ENCODE measurements at regions not wholly inside any gene's neighbourhood (a gene's known extent, or its start where the extent isn't known, plus 50 kb on each side); places are given as distances from the start of the nearest gene placed in this dataset.

DNA sequence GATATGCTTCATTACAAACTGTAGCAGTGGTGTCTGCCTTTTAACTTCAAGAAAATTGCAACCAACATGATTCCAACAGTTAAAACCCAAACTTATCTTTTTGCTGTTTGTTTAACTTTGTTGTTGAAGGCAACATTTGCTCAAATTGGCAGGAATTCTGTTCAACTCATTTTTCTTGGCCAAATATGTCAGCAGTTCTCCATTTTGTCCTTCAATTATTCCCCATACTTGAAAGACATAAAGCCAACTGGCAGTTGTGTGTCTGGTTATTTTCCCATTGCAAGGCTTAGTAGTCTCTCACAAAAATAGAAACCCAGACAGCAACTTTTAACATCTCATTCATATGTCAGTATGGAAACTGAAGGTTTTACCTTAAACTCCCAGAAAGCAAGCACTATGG is 146.3 kb downstream of the LRIG3 start:
- Mint-ChIP-seq H3K36me3 (ENCODE audit: low read depth) (no peaks in the 10 kb centered on the region), H3K27ac (no peak overlapping the region), H3K4me3 (no peak overlapping the region), H3K9me3 (ENCODE audit: low read depth) (peaks cover 10% of the 10 kb centered on the region), H3K27me3 (no peaks in the 10 kb centered on the region), H3K4me1 (no peaks in the 10 kb centered on the region)
- intact Hi-C loops (cut with DNase I, micrococcal nuclease) = no loop called here
- ATAC-seq = no peak
- no peak for DNase-seq
- POLR2A ChIA-PET = no interaction called here
- CTCF ChIA-PET = no interaction called here

DNA sequence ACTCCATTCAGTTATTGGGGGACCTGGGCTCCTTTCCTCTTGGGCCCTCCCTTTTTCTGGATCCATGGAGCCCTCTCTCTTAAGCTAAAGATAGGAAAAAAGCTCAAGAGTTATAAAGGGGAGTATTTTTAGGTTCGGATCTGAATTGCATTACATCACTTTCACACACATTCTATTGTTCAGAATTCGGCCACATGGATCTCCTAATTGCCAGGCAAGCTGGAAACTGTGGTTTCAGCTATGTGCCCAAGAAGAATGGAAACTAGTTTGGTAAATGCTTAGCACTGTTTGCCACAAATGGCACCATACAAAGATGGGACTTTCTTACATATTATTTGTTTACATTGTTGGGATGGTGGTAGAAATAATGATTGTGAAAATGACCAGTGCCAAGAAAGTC is 145.6 kb downstream of the LRIG3 start:
- no peak for ATAC-seq
- no peak overlapping the region for H3K4me3 Mint-ChIP-seq
- no peak overlapping the region for H3K27ac Mint-ChIP-seq
- no peaks in the 10 kb centered on the region for H3K27me3 Mint-ChIP-seq
- ChIA-PET POLR2A (no interaction called here), CTCF (no interaction called here)
- DNase-seq = no peak
- intact Hi-C loops (cut with DNase I, micrococcal nuclease) = no loop called here
- no peaks in the 10 kb centered on the region for H3K4me1 Mint-ChIP-seq
- H3K36me3 Mint-ChIP-seq (ENCODE audit: low read depth) = no peaks in the 10 kb centered on the region
- peaks cover 6% of the 10 kb centered on the region for H3K9me3 Mint-ChIP-seq (ENCODE audit: low read depth)

DNA sequence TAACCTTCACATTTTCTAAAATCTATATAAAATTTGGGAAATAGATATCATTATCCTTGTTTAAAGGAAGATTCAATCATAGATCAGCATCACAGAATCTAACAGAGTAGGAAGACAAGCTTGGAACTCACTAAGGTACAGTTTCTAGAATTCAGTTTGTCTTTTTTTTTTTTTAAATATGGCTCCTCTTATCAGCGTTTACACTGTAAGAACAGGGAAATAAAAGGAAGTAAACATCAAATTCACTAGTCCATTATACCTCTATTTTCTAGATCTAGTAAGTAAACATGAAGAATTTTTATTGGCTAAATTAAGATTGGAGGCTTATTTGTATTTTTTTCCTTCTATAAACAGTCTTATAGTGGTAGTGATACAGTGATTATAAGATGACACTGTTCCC is 144.9 kb downstream of the LRIG3 start:
- H3K4me1 Mint-ChIP-seq = no peaks in the 10 kb centered on the region
- no peak for DNase-seq
- no peak for ATAC-seq
- ChIA-PET CTCF (no interaction called here), POLR2A (no interaction called here)
- no peaks in the 10 kb centered on the region for H3K36me3 Mint-ChIP-seq (ENCODE audit: low read depth)
- H3K27ac Mint-ChIP-seq = no peak overlapping the region
- no peak overlapping the region for H3K4me3 Mint-ChIP-seq
- peaks cover 6% of the 10 kb centered on the region for H3K9me3 Mint-ChIP-seq (ENCODE audit: low read depth)
- intact Hi-C loops (cut with DNase I, micrococcal nuclease) = no loop called here
- H3K27me3 Mint-ChIP-seq = no peaks in the 10 kb centered on the region

DNA sequence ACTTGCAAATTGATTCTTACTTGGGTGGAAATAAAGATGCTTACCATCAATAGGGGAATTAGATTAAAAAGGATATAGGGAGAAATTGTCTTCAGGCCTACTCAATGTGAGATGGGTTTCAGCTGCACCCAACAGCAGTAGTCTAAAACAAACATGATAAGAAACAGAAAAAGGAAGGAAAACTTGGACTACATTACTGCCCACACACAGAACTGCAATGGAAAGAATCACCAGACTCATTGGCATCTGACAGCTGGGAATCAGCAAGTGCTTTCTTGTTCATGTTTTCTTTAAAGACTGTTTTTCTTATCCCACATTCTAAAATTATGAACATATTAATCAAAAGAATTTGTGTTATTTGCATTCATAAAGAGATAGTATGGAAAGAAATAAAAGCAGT is 144.2 kb downstream of the LRIG3 start:
- intact Hi-C loops (cut with DNase I, micrococcal nuclease) = no loop called here
- Mint-ChIP-seq H3K4me3 (no peak overlapping the region), H3K27me3 (no peaks in the 10 kb centered on the region), H3K27ac (no peak overlapping the region), H3K36me3 (ENCODE audit: low read depth) (no peaks in the 10 kb centered on the region), H3K9me3 (ENCODE audit: low read depth) (peaks cover 6% of the 10 kb centered on the region), H3K4me1 (no peaks in the 10 kb centered on the region)
- DNase-seq (no peak), ATAC-seq (no peak)
- ChIA-PET POLR2A (no interaction called here), CTCF (no interaction called here)

DNA sequence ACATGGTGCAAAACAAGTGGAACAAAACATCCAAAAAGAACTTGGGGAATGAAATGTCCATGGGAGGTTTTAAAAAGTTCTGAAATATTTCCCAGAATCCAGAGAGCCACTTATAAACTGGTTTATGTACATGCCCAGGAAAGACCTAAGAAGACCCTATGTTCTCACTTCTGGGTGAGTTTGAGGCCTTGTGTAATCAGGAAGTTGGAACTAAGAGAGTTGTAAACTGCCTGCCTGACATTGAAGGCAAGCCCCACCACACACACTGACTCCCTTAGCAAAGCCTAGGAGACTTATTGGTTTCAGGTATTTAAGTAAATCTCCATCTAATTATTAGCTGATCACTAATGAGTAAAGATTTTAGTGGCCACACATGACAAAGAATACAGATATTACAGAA is 142.5 kb downstream of the LRIG3 start:
- Mint-ChIP-seq H3K27me3 (no peaks in the 10 kb centered on the region), H3K36me3 (ENCODE audit: low read depth) (no peaks in the 10 kb centered on the region), H3K4me1 (no peaks in the 10 kb centered on the region), H3K9me3 (ENCODE audit: low read depth) (peaks cover 6% of the 10 kb centered on the region), H3K27ac (no peak overlapping the region), H3K4me3 (no peak overlapping the region)
- ATAC-seq (no peak), DNase-seq (no peak)
- CTCF ChIA-PET = no interaction called here
- POLR2A ChIA-PET = no interaction called here
- intact Hi-C loops (cut with DNase I, micrococcal nuclease) = no loop called here

DNA sequence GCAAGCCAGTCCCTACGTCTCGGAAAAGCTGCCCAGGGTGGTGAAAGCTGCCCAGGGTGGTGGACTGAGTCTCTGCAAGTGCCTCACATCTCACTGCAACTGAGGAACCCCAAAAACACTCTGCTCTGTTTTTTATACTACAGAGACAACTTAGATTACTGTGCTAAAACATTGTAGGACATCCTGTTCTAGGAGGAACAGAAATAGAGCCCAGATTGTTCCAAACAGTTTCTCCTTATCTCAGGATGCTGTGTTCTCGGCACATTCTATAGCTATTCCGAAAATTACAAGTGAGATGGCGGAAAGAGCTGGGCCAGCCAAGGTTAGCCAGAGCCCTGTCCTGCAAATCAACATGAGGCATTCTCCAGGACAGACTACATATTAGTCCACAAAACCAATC is 138.7 kb downstream of the LRIG3 start:
- no peak for ATAC-seq
- no peaks in the 10 kb centered on the region for H3K4me1 Mint-ChIP-seq
- H3K27ac Mint-ChIP-seq = no peak overlapping the region
- intact Hi-C loops (cut with DNase I, micrococcal nuclease) = no loop called here
- POLR2A ChIA-PET = no interaction called here
- H3K27me3 Mint-ChIP-seq = no peaks in the 10 kb centered on the region
- no peaks in the 10 kb centered on the region for H3K36me3 Mint-ChIP-seq (ENCODE audit: low read depth)
- peaks cover 8% of the 10 kb centered on the region for H3K9me3 Mint-ChIP-seq (ENCODE audit: low read depth)
- DNase-seq = no peak
- no peak overlapping the region for H3K4me3 Mint-ChIP-seq
- CTCF ChIA-PET = no interaction called here

DNA sequence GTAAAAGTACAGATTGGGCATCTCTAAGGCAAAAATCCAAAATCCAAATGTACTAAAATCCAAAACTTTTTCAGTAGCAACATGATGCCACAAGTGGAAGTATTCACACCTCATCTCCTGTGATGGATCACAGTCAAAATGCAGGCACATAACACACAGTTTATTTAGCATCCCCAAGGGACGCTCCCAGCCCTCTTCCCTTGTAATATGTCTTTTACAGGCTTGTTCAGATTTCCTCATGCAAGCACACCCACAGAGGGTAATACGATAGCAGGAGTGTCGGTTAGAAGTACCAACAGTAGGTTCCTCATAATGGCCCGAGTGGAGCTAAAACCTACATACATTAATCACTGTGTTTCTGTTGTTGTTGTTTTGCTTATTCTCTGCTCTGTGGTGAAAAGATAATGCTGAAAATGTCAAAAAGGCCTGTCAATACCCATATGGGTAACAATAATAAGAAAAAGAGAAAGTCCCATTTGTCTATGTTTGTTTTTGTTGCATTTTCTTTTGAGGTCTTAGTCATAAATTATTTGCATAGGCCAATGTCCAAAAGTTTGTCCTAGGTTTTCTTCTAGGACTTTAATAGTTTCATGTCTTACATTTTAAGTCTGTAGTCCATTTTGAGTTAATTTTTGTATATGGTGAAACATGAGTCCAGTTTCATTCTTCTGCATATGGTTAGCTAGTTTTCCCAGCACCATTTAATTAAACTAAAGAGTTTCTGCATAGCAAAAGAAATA is 133.1 kb downstream of the LRIG3 start:
- no peak overlapping the region for H3K27ac Mint-ChIP-seq
- H3K4me1 Mint-ChIP-seq = no peaks in the 10 kb centered on the region
- intact Hi-C loops (cut with DNase I, micrococcal nuclease) = no loop called here
- H3K27me3 Mint-ChIP-seq = no peaks in the 10 kb centered on the region
- H3K36me3 Mint-ChIP-seq (ENCODE audit: low read depth) = no peaks in the 10 kb centered on the region
- no peak overlapping the region for H3K4me3 Mint-ChIP-seq
- peaks cover 4% of the 10 kb centered on the region for H3K9me3 Mint-ChIP-seq (ENCODE audit: low read depth)
- CTCF ChIA-PET = interaction anchor here (0.7 kb wide), 1 partner anchor 147 kb away, joined by 3 read pairs; no protein-coding TSS in a partner anchor
- no peak for ATAC-seq
- DNase-seq = no peak
- POLR2A ChIA-PET = no interaction called here

DNA sequence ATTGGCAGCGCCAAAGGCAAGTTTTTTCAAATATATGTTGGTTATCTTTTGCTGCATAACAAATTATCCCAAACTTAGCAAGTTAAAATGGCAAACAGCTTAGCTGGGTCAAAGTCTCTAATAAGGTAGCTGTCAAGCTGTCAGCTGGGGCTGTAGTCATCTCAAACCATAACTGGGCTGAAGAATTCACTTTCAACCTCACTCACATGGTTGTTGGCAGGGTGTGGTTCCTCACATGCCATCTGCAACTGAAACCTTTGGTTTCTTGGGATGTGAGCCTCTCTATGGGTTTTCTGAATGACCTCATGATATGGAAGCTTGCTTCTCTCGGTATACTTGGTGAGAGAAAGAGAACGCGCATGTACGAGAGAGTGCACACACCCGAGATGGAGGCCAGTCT is 125.4 kb downstream of the LRIG3 start:
- ATAC-seq (no peak), DNase-seq (no peak)
- Mint-ChIP-seq H3K4me1 (no peaks in the 10 kb centered on the region), H3K27me3 (no peaks in the 10 kb centered on the region), H3K4me3 (no peak overlapping the region), H3K36me3 (ENCODE audit: low read depth) (no peaks in the 10 kb centered on the region), H3K9me3 (ENCODE audit: low read depth) (peaks cover 7% of the 10 kb centered on the region), H3K27ac (no peak overlapping the region)
- ChIA-PET CTCF (interaction anchor here (0.6 kb wide), 1 partner anchor 254 kb away, joined by 4 read pairs; no protein-coding TSS in a partner anchor), POLR2A (no interaction called here)
- intact Hi-C loops (cut with DNase I, micrococcal nuclease) = no loop called here

DNA sequence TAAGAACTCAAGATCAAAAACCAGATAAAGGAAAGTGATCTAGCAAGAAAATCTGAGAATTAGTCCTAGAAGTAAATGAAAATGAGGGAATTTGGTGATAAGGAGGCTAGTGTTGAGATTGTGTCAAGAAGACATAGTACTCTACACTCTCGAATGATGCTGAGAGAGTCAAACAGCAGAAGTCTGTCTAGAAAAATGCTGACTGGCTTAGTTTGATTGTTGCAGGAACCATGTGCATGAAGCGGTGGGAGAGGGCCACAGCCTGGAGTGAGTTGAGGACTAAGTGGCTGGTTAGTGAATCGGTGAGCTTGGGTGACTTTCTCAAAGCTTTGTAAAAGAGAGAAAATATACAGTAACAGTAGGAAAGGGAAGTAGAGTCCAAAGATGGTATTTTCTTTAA is 124.5 kb downstream of the LRIG3 start:
- ChIA-PET CTCF (no interaction called here), POLR2A (no interaction called here)
- H3K4me1 Mint-ChIP-seq = no peaks in the 10 kb centered on the region
- H3K36me3 Mint-ChIP-seq (ENCODE audit: low read depth) = no peaks in the 10 kb centered on the region
- H3K27me3 Mint-ChIP-seq = no peaks in the 10 kb centered on the region
- H3K27ac Mint-ChIP-seq = no peak overlapping the region
- H3K4me3 Mint-ChIP-seq = no peak overlapping the region
- intact Hi-C loops (cut with DNase I, micrococcal nuclease) = no loop called here
- peaks cover 7% of the 10 kb centered on the region for H3K9me3 Mint-ChIP-seq (ENCODE audit: low read depth)
- DNase-seq = no peak
- no peak for ATAC-seq

DNA sequence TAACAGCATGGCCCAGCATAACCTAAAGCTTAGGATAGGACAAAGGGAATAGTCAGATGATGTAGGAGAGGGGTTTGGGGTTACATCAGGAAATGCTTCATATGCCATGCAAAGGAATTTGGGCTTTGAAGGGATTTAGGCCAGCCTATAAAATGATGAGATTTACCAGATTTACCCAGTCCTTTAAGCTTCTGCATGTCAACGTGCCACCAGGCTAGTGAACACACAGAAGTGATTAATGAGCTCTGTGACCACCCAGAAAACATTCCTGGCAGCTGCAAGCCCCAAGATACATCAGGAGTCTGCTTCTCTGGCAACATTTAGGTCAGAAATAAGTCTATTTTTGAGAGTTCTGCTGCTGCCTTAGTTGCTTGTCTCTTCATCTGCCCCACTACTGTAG is 118.3 kb downstream of the LRIG3 start:
- H3K4me1 Mint-ChIP-seq = no peaks in the 10 kb centered on the region
- no peak for ATAC-seq
- ChIA-PET POLR2A (no interaction called here), CTCF (interaction anchor here (0.6 kb wide), 1 partner anchor 684 kb away, joined by 4 read pairs; no protein-coding TSS in a partner anchor)
- no peak for DNase-seq
- intact Hi-C loops (cut with DNase I, micrococcal nuclease) = no loop called here
- no peak overlapping the region for H3K4me3 Mint-ChIP-seq
- no peaks in the 10 kb centered on the region for H3K27me3 Mint-ChIP-seq
- no peak overlapping the region for H3K27ac Mint-ChIP-seq
- peaks cover 6% of the 10 kb centered on the region for H3K9me3 Mint-ChIP-seq (ENCODE audit: low read depth)
- no peaks in the 10 kb centered on the region for H3K36me3 Mint-ChIP-seq (ENCODE audit: low read depth)

DNA sequence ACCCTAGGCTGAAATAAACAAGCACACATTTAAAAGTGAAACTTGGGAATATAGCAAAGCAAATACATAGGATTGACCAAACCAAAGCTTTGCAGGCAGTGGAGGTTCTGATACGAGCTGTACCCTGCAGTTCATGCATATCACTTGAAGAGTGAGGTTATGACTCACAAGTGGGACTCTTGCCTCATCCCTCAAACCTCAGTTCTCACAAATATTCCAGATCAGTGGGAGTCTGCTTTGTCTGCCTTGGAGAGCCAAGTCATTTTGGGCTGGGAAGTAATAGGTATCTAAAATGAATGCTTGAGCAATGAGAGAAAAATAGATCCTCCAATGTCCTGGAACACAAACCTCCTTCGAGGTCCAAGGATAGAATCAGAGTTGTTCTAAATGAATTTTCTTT is 116.4 kb downstream of the LRIG3 start:
- Mint-ChIP-seq H3K9me3 (ENCODE audit: low read depth) (no peaks in the 10 kb centered on the region), H3K4me3 (no peak overlapping the region), H3K27ac (no peak overlapping the region), H3K27me3 (no peaks in the 10 kb centered on the region), H3K36me3 (ENCODE audit: low read depth) (no peaks in the 10 kb centered on the region), H3K4me1 (no peaks in the 10 kb centered on the region)
- DNase-seq (no peak), ATAC-seq (no peak)
- ChIA-PET CTCF (no interaction called here), POLR2A (no interaction called here)
- intact Hi-C loops (cut with DNase I, micrococcal nuclease) = no loop called here

DNA sequence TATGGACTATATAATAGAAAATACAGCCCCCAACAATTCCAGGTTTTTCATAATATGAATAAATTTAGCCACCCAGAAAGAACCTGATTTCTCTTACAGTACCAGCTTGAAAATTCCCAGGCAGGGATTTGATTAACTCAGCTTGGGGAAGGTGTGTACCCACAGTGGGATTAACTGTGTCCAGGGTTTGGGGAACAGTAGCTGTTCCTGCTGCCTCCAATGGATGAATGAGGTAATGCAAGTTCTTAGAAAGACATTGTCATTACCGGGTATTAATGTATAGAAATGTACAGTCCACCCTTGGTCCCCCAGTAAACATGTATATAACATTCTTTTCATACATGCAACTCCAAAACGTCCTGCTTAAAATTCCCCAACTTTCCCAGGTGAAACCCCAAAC is 115.6 kb downstream of the LRIG3 start:
- POLR2A ChIA-PET = no interaction called here
- CTCF ChIA-PET = no interaction called here
- no peak overlapping the region for H3K27ac Mint-ChIP-seq
- ATAC-seq = no peak
- no peak overlapping the region for H3K4me3 Mint-ChIP-seq
- no peaks in the 10 kb centered on the region for H3K27me3 Mint-ChIP-seq
- no peaks in the 10 kb centered on the region for H3K4me1 Mint-ChIP-seq
- no peak for DNase-seq
- H3K9me3 Mint-ChIP-seq (ENCODE audit: low read depth) = no peaks in the 10 kb centered on the region
- intact Hi-C loops (cut with DNase I, micrococcal nuclease) = no loop called here
- no peaks in the 10 kb centered on the region for H3K36me3 Mint-ChIP-seq (ENCODE audit: low read depth)

DNA sequence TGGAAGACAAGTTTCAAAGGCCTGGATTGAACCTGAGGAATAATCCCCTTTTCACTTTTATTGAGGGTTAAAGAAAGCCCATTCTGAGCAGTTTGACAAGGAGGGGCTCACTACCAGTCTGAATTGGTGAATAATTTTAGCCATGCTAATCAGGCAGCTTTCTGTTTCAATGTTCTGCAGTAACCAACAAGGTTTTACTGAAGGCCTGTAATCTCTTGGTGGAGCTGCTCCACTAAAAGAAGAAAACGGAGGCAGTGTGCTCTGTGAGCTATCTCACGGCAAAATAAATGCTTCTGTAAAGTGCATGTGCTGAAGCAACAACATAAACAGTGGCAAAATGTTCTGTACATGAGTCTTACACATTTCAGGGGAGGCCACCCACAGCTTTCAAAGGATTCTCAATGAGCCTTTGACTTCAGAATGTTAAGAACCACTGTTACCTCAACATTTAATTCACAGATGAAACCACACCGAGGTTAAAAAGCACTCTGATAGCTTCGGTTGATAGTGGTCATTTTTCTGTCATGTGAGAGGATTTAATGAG is 111.2 kb downstream of the LRIG3 start:
- Mint-ChIP-seq H3K4me3 (no peak overlapping the region), H3K27ac (no peak overlapping the region), H3K4me1 (no peaks in the 10 kb centered on the region), H3K9me3 (ENCODE audit: low read depth) (no peaks in the 10 kb centered on the region), H3K27me3 (no peaks in the 10 kb centered on the region), H3K36me3 (ENCODE audit: low read depth) (no peaks in the 10 kb centered on the region)
- ChIA-PET POLR2A (no interaction called here), CTCF (no interaction called here)
- DNase-seq = no peak
- intact Hi-C loops (cut with DNase I, micrococcal nuclease) = no loop called here
- ATAC-seq = no peak

Measured in activated CD4-positive, alpha-beta T cell treated with anti-CD3 and anti-CD28 coated beads for 36 hours (primary cell).